IMR-90 (cell line): ENCODE measurements at regions not wholly inside any gene's neighbourhood (a gene's known extent, or its start where the extent isn't known, plus 50 kb on each side); places are given as distances from the start of the nearest gene placed in this dataset.

Experiments used
- ATAC-seq: fragments of 200-7000 bp; cut with Tn5 transposase; 2 replicates; pipeline ENCODE4 v1.9.1; 2020; ENCODE audit warnings: low read depth, mild to moderate bottlenecking, moderate library complexity
- BruUV-seq: library from RNA; stranded (reverse); fragments of 400-500 nt; replicated peaks from 2 replicates; lab custom pipeline; 2021; lab: Mats Ljungman, UMichigan
- CTCF ChIA-PET: fragments of 300-600 bp; formaldehyde crosslinking; extraction: SDS; loops from one replicate; lab custom pipeline; 2021; ENCODE audit warnings: antibody characterized with exemption; lab: Yijun Ruan, JAX
- POLR2A ChIA-PET: fragments of 300-600 bp; sonication (Branson Sonifier 250); formaldehyde crosslinking; loops from one replicate; lab custom pipeline; 2022; ENCODE audit warnings: antibody characterized with exemption; ENCODE audit not compliant: unreplicated experiment; lab: Charles Lee
- DNase-seq: peaks from one replicate; pipeline ENCODE4 v3.0.0; 2013
- H2AFZ ChIP-seq: replicated peaks from 2 replicates; pipeline ENCODE3; 2013; ENCODE audit warnings: low read length, mild to moderate bottlenecking; ENCODE audit not compliant: poor library complexity
- H2AK5ac ChIP-seq: 2 replicates; pipeline ENCODE4 v1.6.1; 2013; ENCODE audit warnings: low read depth, low read length, inconsistent platforms
- H2AK9ac ChIP-seq: replicated peaks from 2 replicates; pipeline ENCODE3; 2013; ENCODE audit warnings: mild to moderate bottlenecking, low read depth, low read length, moderate library complexity; ENCODE audit not compliant: poor library complexity
- H2BK120ac ChIP-seq: 2 replicates; pipeline ENCODE4 v1.6.1; 2013; ENCODE audit warnings: low read depth, low read length, inconsistent platforms
- H2BK15ac ChIP-seq: 3 replicates; pipeline ENCODE4 v1.6.1; 2013; ENCODE audit warnings: low read depth, low read length, inconsistent platforms
- H2BK20ac ChIP-seq: 2 replicates; pipeline ENCODE4 v1.6.1; 2013; ENCODE audit warnings: low read depth, mild to moderate bottlenecking, inconsistent platforms, low read length, moderate library complexity
- H2BK5ac ChIP-seq: 2 replicates; pipeline ENCODE4 v1.6.1; 2013; ENCODE audit warnings: mild to moderate bottlenecking, low read depth, low read length, inconsistent platforms; ENCODE audit not compliant: poor library complexity, severe bottlenecking
- H3K14ac ChIP-seq: replicated peaks from 2 replicates; pipeline ENCODE4 v1.6.1; 2013; ENCODE audit warnings: low read depth, low read length, inconsistent platforms
- H3K18ac ChIP-seq: 2 replicates; pipeline ENCODE4 v1.6.1; 2013; ENCODE audit warnings: low read depth, low read length, control low read depth
- H3K23ac ChIP-seq: 2 replicates; pipeline ENCODE4 v1.6.1; 2013; ENCODE audit warnings: low read depth, low read length, inconsistent platforms
- H3K27ac ChIP-seq: 2 replicates; pipeline ENCODE4 v1.5.1; 2013; ENCODE audit warnings: mild to moderate bottlenecking, control low read depth, low read length; ENCODE audit not compliant: insufficient read depth
- H3K27me3 ChIP-seq: 2 replicates; pipeline ENCODE4 v1.6.1; 2013; ENCODE audit warnings: low read length; ENCODE audit not compliant: control insufficient read depth, insufficient read depth
- H3K36me3 ChIP-seq: 2 replicates; pipeline ENCODE4 v1.6.1; 2013; ENCODE audit warnings: low read length, mixed read lengths; ENCODE audit not compliant: control insufficient read depth, insufficient read depth
- H3K4ac ChIP-seq: 2 replicates; pipeline ENCODE4 v1.6.1; 2013; ENCODE audit warnings: low read depth, low read length, inconsistent platforms
- H3K4me1 ChIP-seq: 2 replicates; pipeline ENCODE4 v1.6.1; 2013; ENCODE audit warnings: low read length, mixed read lengths; ENCODE audit not compliant: control insufficient read depth, insufficient read depth
- H3K4me2 ChIP-seq: 2 replicates; pipeline ENCODE4 v1.6.1; 2013; ENCODE audit warnings: low read depth, mild to moderate bottlenecking, control low read depth, low read length, moderate library complexity
- H3K4me3 ChIP-seq: 2 replicates; pipeline ENCODE4 v1.5.1; 2013; ENCODE audit warnings: low read depth, mild to moderate bottlenecking, control low read depth, low read length, moderate library complexity; ENCODE audit not compliant: insufficient read depth
- H3K56ac ChIP-seq: 2 replicates; pipeline ENCODE4 v1.6.1; 2013; ENCODE audit warnings: low read length, inconsistent platforms; ENCODE audit not compliant: insufficient read depth; ENCODE audit errors: extremely low read depth
- H3K79me1 ChIP-seq, 2 experiments: 2 replicates each; pipeline ENCODE4 v1.6.1; 2013; ENCODE audit warnings: low read length in 2 of 2, inconsistent platforms in 1 of 2, low read depth in 1 of 2
- H3K9ac ChIP-seq: 2 replicates; pipeline ENCODE4 v1.6.1; 2013; ENCODE audit warnings: low read depth, low read length, control low read depth
- H3K9me1 ChIP-seq: 2 replicates; pipeline ENCODE4 v1.6.1; 2013; ENCODE audit warnings: low read length, inconsistent platforms; ENCODE audit not compliant: insufficient read depth
- H3K9me3 ChIP-seq: 2 replicates; pipeline ENCODE4 v1.6.1; 2013; ENCODE audit warnings: low read length; ENCODE audit not compliant: control insufficient read depth, insufficient read depth
- H4K20me1 ChIP-seq: 2 replicates; pipeline ENCODE4 v1.6.1; 2013; ENCODE audit warnings: low read length, inconsistent platforms; ENCODE audit not compliant: insufficient read depth
- H4K5ac ChIP-seq: 2 replicates; pipeline ENCODE4 v1.6.1; 2013; ENCODE audit warnings: mild to moderate bottlenecking, low read depth, low read length, control low read depth
- H4K8ac ChIP-seq, 2 experiments: 2 replicates each; pipeline ENCODE4 v1.6.1; 2013; ENCODE audit warnings: low read depth in 2 of 2, low read length in 2 of 2, control low read depth in 1 of 2, inconsistent platforms in 1 of 2
- H4K91ac ChIP-seq: 2 replicates; pipeline ENCODE4 v1.6.1; 2013; ENCODE audit warnings: low read depth, low read length, inconsistent platforms; ENCODE audit not compliant: insufficient read depth
- BHLHE40 ChIP-seq: fragments of 150-350 bp; IDR thresholded peaks from 2 replicates; pipeline ENCODE4 v1.6.1; 2016; ENCODE audit warnings: mild to moderate bottlenecking, low read depth, low read length
- CEBPB ChIP-seq: IDR thresholded peaks from 2 replicates; pipeline ENCODE4 v1.6.1; 2012; ENCODE audit warnings: low read depth, low read length, improper control_type of control experiment
- CHD1 ChIP-seq: IDR thresholded peaks from 2 replicates; pipeline ENCODE4 v1.6.1; 2012; ENCODE audit warnings: low read depth, low read length, improper control_type of control experiment
- CTCF ChIP-seq: conservative IDR thresholded peaks from 2 replicates; pipeline ENCODE4 v1.5.1; 2012; ENCODE audit warnings: mild to moderate bottlenecking, low read depth, low read length, improper control_type of control experiment
- ELK1 ChIP-seq: fragments of 150-350 bp; IDR thresholded peaks from 2 replicates; pipeline ENCODE4 v1.6.1; 2016; ENCODE audit warnings: low read depth, mild to moderate bottlenecking, low read length, moderate library complexity, borderline replicate concordance
- FOS ChIP-seq: fragments of 150-350 bp; IDR thresholded peaks from 2 replicates; pipeline ENCODE4 v1.6.1; 2016; ENCODE audit warnings: low read depth, low read length
- MAFK ChIP-seq: IDR thresholded peaks from 2 replicates; pipeline ENCODE4 v1.6.1; 2012; ENCODE audit warnings: low read depth, low read length, improper control_type of control experiment
- MAZ ChIP-seq: IDR thresholded peaks from 2 replicates; pipeline ENCODE4 v1.6.1; 2012; ENCODE audit warnings: low read depth, mild to moderate bottlenecking, low read length, improper control_type of control experiment, moderate library complexity, borderline replicate concordance
- MXI1 ChIP-seq: IDR thresholded peaks from 2 replicates; pipeline ENCODE4 v1.6.1; 2012; ENCODE audit warnings: low read depth, mild to moderate bottlenecking, low read length, moderate library complexity, borderline replicate concordance
- NFE2L2 ChIP-seq: fragments of 150-350 bp; IDR thresholded peaks from 2 replicates; pipeline ENCODE4 v1.6.1; 2016; ENCODE audit warnings: low read depth, mild to moderate bottlenecking, low read length
- POLR2A ChIP-seq: IDR thresholded peaks from 2 replicates; pipeline ENCODE4 v1.6.1; 2012; ENCODE audit warnings: mild to moderate bottlenecking, low read depth, low read length
- RAD21 ChIP-seq: IDR thresholded peaks from 2 replicates; pipeline ENCODE4 v1.6.1; 2012; ENCODE audit warnings: low read length, improper control_type of control experiment
- RCOR1 ChIP-seq: IDR thresholded peaks from 2 replicates; pipeline ENCODE4 v1.6.1; 2012; ENCODE audit warnings: mild to moderate bottlenecking, low read length, improper control_type of control experiment; ENCODE audit not compliant: insufficient replicate concordance
- RFX5 ChIP-seq: IDR thresholded peaks from 2 replicates; pipeline ENCODE4 v1.8.0; 2012; ENCODE audit warnings: low read depth, mild to moderate bottlenecking, low read length, moderate library complexity
- SMC3 ChIP-seq: fragments of 150-350 bp; IDR thresholded peaks from 2 replicates; pipeline ENCODE4 v1.6.1; 2016; ENCODE audit warnings: low read depth, mild to moderate bottlenecking, antibody characterized with exemption, low read length, moderate library complexity
- USF2 ChIP-seq: fragments of 150-350 bp; IDR thresholded peaks from 2 replicates; pipeline ENCODE4 v1.6.1; 2017; ENCODE audit warnings: mild to moderate bottlenecking, antibody characterized with exemption, low read length, low read depth
- WGBS, 2 experiments: methylation state at CpG; one replicate each; pipeline versions ENCODE4 v1.1.5 to v1.1.7; 2013; ENCODE audit warnings: missing lambda C conversion rate in 2 of 2; ENCODE audit not compliant: insufficient read length in 1 of 2; ENCODE audit errors: extremely low coverage in 2 of 2; 5-methylcytosine and 5-hydroxymethylcytosine counted together
- dilution Hi-C: fragments of 300-500 bp; cut with HindIII; formaldehyde crosslinking; loops from one replicate; pipeline ENCODE4 v1.14.3; 2018; ENCODE audit warnings: low sequenced_read_pairs; ENCODE audit not compliant: unreplicated experiment
- in situ Hi-C: fragments of 300-500 bp; cut with MboI; formaldehyde crosslinking; loops from 3 replicates; pipeline ENCODE4 v1.14.3; 2019; ENCODE audit warnings: low sequenced_read_pairs, inconsistent platforms, mixed read lengths
- intact Hi-C: fragments of 100-400 bp; cut with micrococcal nuclease; formaldehyde crosslinking; loops from 2 replicates; pipeline ENCODE4 v1.10.0; 2022

GRCh38 chr22:19635644-19636043, 78.7 kb upstream of the SEPTIN5 start:
- H3K36me3 ChIP-seq: no peaks in the 10 kb centered on the region
- no peaks in the 10 kb centered on the region for H3K79me1 ChIP-seq
- H3K9me3 ChIP-seq: 0 out of 2 replicates have a peak, but pooled peaks cover 2% of the 10 kb centered on the region
- no peak overlapping the region for H2AK5ac ChIP-seq
- no peak overlapping the region for H4K5ac ChIP-seq
- H3K4ac ChIP-seq: no peak overlapping the region
- ChIA-PET POLR2A (no interaction called here), CTCF (no interaction called here)
- DNase-seq: no peak
- H3K27me3 ChIP-seq: peaks cover 32% of the 10 kb centered on the region
- dilution Hi-C loops (no loop called here), intact Hi-C loops (no loop called here), in situ Hi-C loops (no loop called here)
- H2AK9ac ChIP-seq: no peak overlapping the region
- no peak overlapping the region for H4K91ac ChIP-seq
- no peak overlapping the region for H2BK20ac ChIP-seq
- TF ChIP-seq BHLHE40: no peak
- no peak for TF ChIP-seq CEBPB
- TF ChIP-seq CHD1: no peak
- no peak for TF ChIP-seq RFX5
- TF ChIP-seq POLR2A: no peak
- no peak for TF ChIP-seq MXI1
- TF ChIP-seq USF2: no peak; the same call in 1 of the 2 replicates
- no peak for TF ChIP-seq MAFK
- no peak for TF ChIP-seq ELK1
- TF ChIP-seq RAD21: no peak
- no peak for TF ChIP-seq NFE2L2
- no peak for TF ChIP-seq SMC3
- TF ChIP-seq MAZ: no peak
- TF ChIP-seq CTCF: no peak
- TF ChIP-seq FOS: no peak
- no peak for TF ChIP-seq RCOR1
- no peak overlapping the region for H3K9ac ChIP-seq
- no peak overlapping the region for H3K18ac ChIP-seq
- H4K20me1 ChIP-seq: no peaks in the 10 kb centered on the region
- no peak for ATAC-seq
- no peak overlapping the region for H2BK15ac ChIP-seq
- H3K14ac ChIP-seq: no peak overlapping the region
- no peak overlapping the region for H3K4me2 ChIP-seq
- H2BK120ac ChIP-seq: no peak overlapping the region
- no peak overlapping the region for H3K4me3 ChIP-seq
- no CpG with 5 or more reads among the region's 3 CpGs for WGBS, 2 experiments
- no peak overlapping the region for H2AFZ ChIP-seq
- no peak overlapping the region for H3K56ac ChIP-seq
- H3K27ac ChIP-seq: no peak overlapping the region
- H4K8ac ChIP-seq: no peak overlapping the region
- no peaks in the 10 kb centered on the region for H3K9me1 ChIP-seq
- no peak overlapping the region for H3K23ac ChIP-seq
- no peaks in the 10 kb centered on the region for H3K4me1 ChIP-seq
- no TSS peak for BruUV-seq
- H2BK5ac ChIP-seq: no peak overlapping the region
